ENCODE measurements at regions not wholly inside any gene's neighbourhood (a gene's known extent, or its start where the extent isn't known, plus 50 kb on each side); places are given as distances from the start of the nearest gene placed in this dataset.

DNA sequence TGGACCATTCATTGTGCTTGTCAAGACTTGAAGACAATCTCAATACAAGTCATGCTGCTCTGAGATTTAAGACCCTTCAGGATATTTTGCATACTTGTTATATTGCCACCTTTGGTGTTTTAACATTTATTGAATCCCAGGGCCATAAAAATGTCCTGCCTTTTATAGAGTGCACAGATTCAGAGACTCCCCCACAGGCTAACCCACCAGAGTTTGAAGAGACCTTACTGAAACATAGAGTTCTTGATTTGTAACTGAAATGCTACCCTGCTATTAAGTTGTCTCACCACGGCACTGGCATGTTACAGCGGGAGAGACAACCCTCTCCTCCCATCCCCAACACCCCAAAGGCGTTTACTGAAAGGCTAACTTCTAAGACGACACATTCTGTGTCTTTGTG lies 313.9 kb upstream of the USP24 start:
- TF ChIP-seq, protein P1, sequence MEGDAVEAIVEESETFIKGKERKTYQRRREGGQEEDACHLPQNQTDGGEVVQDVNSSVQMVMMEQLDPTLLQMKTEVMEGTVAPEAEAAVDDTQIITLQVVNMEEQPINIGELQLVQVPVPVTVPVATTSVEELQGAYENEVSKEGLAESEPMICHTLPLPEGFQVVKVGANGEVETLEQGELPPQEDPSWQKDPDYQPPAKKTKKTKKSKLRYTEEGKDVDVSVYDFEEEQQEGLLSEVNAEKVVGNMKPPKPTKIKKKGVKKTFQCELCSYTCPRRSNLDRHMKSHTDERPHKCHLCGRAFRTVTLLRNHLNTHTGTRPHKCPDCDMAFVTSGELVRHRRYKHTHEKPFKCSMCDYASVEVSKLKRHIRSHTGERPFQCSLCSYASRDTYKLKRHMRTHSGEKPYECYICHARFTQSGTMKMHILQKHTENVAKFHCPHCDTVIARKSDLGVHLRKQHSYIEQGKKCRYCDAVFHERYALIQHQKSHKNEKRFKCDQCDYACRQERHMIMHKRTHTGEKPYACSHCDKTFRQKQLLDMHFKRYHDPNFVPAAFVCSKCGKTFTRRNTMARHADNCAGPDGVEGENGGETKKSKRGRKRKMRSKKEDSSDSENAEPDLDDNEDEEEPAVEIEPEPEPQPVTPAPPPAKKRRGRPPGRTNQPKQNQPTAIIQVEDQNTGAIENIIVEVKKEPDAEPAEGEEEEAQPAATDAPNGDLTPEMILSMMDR (conservative IDR thresholded peaks at IDR 0.05; ENCODE audit: low read length), result no peak
- no peak for TF ChIP-seq EZH2phosphoT487 (IDR thresholded peaks at IDR 0.05; ENCODE audit: borderline replicate concordance, low read depth, low read length)
